ENCODE measurements at regions not wholly inside any gene's neighbourhood (a gene's known extent, or its start where the extent isn't known, plus 50 kb on each side); places are given as distances from the start of the nearest gene placed in this dataset.

GRCh38 chr13:42720858-42721219 is 60.5 kb upstream of the FAM216B start:
- DNase-seq (ENCODE audit: low read depth in 2 of 2) = no peak

- DNase-seq (ENCODE audit: low read depth in 2 of 2) = no peak
Observed at GRCh38 chr13:42722883-42723539, 58.4 kb upstream of the FAM216B start.

- DNase-seq (ENCODE audit: low read depth in 2 of 2) = no peak
Observed at GRCh38 chr13:42728507-42729180, 52.7 kb upstream of the FAM216B start.

GRCh38 chr13:42729857-42730402 is 51.5 kb upstream of the FAM216B start:
- no peak for DNase-seq (ENCODE audit: low read depth in 2 of 2)

All from stimulated activated CD8-positive, alpha-beta memory T cell treated with anti-CD3 and anti-CD28 coated beads, Interleukin-2, amount 100 ng/mL, for 48 hours (primary cell).